ENCODE measurements at regions not wholly inside any gene's neighbourhood (a gene's known extent, or its start where the extent isn't known, plus 50 kb on each side); places are given as distances from the start of the nearest gene placed in this dataset.
"Not testable (repeated sequence)": the region's sequence is repeated elsewhere in the genome, so short reads cannot be mapped to it uniquely, and the experiment has no call there.

DNA sequence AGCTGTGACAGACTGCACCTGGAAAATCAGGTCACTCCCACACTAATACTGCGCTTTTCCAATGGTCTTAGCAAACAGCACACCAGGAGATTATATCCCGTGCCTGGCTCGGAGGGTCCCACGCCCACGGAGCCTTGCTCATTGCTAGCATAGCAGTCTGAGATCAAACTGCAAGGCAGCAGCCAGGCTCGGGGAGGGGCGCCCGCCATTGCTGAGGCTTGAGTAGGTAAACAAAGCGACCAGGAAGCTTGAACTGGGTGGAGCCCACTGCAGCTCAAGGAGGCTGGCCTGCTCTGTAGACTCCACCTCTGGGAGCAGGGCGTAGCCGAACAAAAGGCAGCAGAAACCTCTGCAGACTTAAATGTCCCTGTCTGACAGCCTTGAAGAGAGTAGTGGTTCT lies 121.8 kb upstream of the WDR75 start:
- not testable (repeated sequence) for TF ChIP-seq POLR2AphosphoS5 (IDR thresholded peaks at IDR 0.05)
- TF ChIP-seq, protein P1, sequence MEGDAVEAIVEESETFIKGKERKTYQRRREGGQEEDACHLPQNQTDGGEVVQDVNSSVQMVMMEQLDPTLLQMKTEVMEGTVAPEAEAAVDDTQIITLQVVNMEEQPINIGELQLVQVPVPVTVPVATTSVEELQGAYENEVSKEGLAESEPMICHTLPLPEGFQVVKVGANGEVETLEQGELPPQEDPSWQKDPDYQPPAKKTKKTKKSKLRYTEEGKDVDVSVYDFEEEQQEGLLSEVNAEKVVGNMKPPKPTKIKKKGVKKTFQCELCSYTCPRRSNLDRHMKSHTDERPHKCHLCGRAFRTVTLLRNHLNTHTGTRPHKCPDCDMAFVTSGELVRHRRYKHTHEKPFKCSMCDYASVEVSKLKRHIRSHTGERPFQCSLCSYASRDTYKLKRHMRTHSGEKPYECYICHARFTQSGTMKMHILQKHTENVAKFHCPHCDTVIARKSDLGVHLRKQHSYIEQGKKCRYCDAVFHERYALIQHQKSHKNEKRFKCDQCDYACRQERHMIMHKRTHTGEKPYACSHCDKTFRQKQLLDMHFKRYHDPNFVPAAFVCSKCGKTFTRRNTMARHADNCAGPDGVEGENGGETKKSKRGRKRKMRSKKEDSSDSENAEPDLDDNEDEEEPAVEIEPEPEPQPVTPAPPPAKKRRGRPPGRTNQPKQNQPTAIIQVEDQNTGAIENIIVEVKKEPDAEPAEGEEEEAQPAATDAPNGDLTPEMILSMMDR (IDR thresholded peaks at IDR 0.05), result not testable (repeated sequence)

Measured in breast epithelium (tissue), 3 donors.